ENCODE measurements at regions not wholly inside any gene's neighbourhood (a gene's known extent, or its start where the extent isn't known, plus 50 kb on each side); places are given as distances from the start of the nearest gene placed in this dataset.

GRCh38 chr12:46908936-46909635, 83.3 kb upstream of the SLC38A4 start:
- TF ChIP-seq CTCF (conservative IDR thresholded peaks at IDR 0.05) (no peak), EZH2 (IDR thresholded peaks at IDR 0.05; ENCODE audit: low read depth) (no peak)
